ENCODE measurements at regions not wholly inside any gene's neighbourhood (a gene's known extent, or its start where the extent isn't known, plus 50 kb on each side); places are given as distances from the start of the nearest gene placed in this dataset.
"Not testable (repeated sequence)": the region's sequence is repeated elsewhere in the genome, so short reads cannot be mapped to it uniquely, and the experiment has no call there.

GRCh38 chr7:65193334-65194058 is 180.2 kb upstream of the ZNF92 start:
- intact Hi-C loops (cut with DNase I); DNase-seq (ENCODE audit: low spot score): not testable (repeated sequence)

GRCh38 chr7:65177041-65177440 is 170.6 kb upstream of the ERV3-1 start:
- intact Hi-C loops (cut with DNase I); DNase-seq (ENCODE audit: low spot score): not testable (repeated sequence)

GRCh38 chr7:65150105-65150504 is 143.6 kb upstream of the ERV3-1 start:
- DNase-seq (ENCODE audit: low spot score); intact Hi-C loops (cut with DNase I): not testable (repeated sequence)

GRCh38 chr7:65146118-65146914 is 139.8 kb upstream of the ERV3-1 start:
- intact Hi-C loops (cut with DNase I); DNase-seq (ENCODE audit: low spot score): not testable (repeated sequence)

GRCh38 chr7:65145710-65146109 is 139.2 kb upstream of the ERV3-1 start:
- intact Hi-C loops (cut with DNase I); DNase-seq (ENCODE audit: low spot score): not testable (repeated sequence)

GRCh38 chr7:65145008-65145407 is 138.5 kb upstream of the ERV3-1 start:
- intact Hi-C loops (cut with DNase I); DNase-seq (ENCODE audit: low spot score): not testable (repeated sequence)

GRCh38 chr7:65144557-65144956 is 138.1 kb upstream of the ERV3-1 start:
- DNase-seq (ENCODE audit: low spot score); intact Hi-C loops (cut with DNase I): not testable (repeated sequence)

GRCh38 chr7:65144119-65144518 is 137.6 kb upstream of the ERV3-1 start:
- DNase-seq (ENCODE audit: low spot score); intact Hi-C loops (cut with DNase I): not testable (repeated sequence)

- intact Hi-C loops (cut with DNase I); DNase-seq (ENCODE audit: low spot score): not testable (repeated sequence)
Observed at GRCh38 chr7:65141894-65142293, 135.4 kb upstream of the ERV3-1 start.

- DNase-seq (ENCODE audit: low spot score): not testable (repeated sequence)
Observed at GRCh38 chr7:65141405-65141778, 134.9 kb upstream of the ERV3-1 start.

GRCh38 chr7:65140543-65141404 is 134.3 kb upstream of the ERV3-1 start:
- DNase-seq (ENCODE audit: low spot score); intact Hi-C loops (cut with DNase I): not testable (repeated sequence)

More at GRCh38 chr7:65141405-65141778, 134.9 kb upstream of the ERV3-1 start:
- intact Hi-C loops (cut with DNase I): not testable (repeated sequence)

- DNase-seq (ENCODE audit: low spot score); intact Hi-C loops (cut with DNase I): not testable (repeated sequence)
Observed at GRCh38 chr7:65136850-65137249, 130.4 kb upstream of the ERV3-1 start.

- intact Hi-C loops (cut with DNase I); DNase-seq (ENCODE audit: low spot score): not testable (repeated sequence)
Observed at GRCh38 chr7:65133087-65133486, 126.6 kb upstream of the ERV3-1 start.

GRCh38 chr7:65132256-65132655 is 125.8 kb upstream of the ERV3-1 start:
- intact Hi-C loops (cut with DNase I); DNase-seq (ENCODE audit: low spot score): not testable (repeated sequence)

- DNase-seq (ENCODE audit: low spot score); intact Hi-C loops (cut with DNase I): not testable (repeated sequence)
Observed at GRCh38 chr7:65127364-65127763, 120.9 kb upstream of the ERV3-1 start.

GRCh38 chr7:65124600-65124999 is 118.1 kb upstream of the ERV3-1 start:
- DNase-seq (ENCODE audit: low spot score); intact Hi-C loops (cut with DNase I): not testable (repeated sequence)

GRCh38 chr7:65105650-65106203 is 99.2 kb upstream of the ERV3-1 start:
- DNase-seq (ENCODE audit: low spot score); intact Hi-C loops (cut with DNase I): not testable (repeated sequence)

- intact Hi-C loops (cut with DNase I); DNase-seq (ENCODE audit: low spot score): not testable (repeated sequence)
Observed at GRCh38 chr7:65100499-65100898, 94.0 kb upstream of the ERV3-1 start.

- intact Hi-C loops (cut with DNase I); DNase-seq (ENCODE audit: low spot score): not testable (repeated sequence)
Observed at GRCh38 chr7:65081669-65082055, 75.2 kb upstream of the ERV3-1 start.

Data from cardiac septum (tissue), 1 donor.